ENCODE measurements at regions not wholly inside any gene's neighbourhood (a gene's known extent, or its start where the extent isn't known, plus 50 kb on each side); places are given as distances from the start of the nearest gene placed in this dataset.

- ChIA-PET POLR2A (no interaction called here), CTCF (no interaction called here)
- H3K36me3 Mint-ChIP-seq (ENCODE audit: low read depth), result peaks cover 2% of the 10 kb centered on the region
- no peak overlapping the region for H3K27ac Mint-ChIP-seq
- no peak overlapping the region for H3K4me3 Mint-ChIP-seq
- H3K4me1 Mint-ChIP-seq, result no peaks in the 10 kb centered on the region
- H3K27me3 Mint-ChIP-seq, result no peaks in the 10 kb centered on the region
- peaks cover 21% of the 10 kb centered on the region for H3K9me3 Mint-ChIP-seq
- no peak for DNase-seq
Measured at GRCh38 chr12:34387711-34388635, 365.7 kb downstream of the ALG10 start.

GRCh38 chr12:34388636-34389377 is 366.5 kb downstream of the ALG10 start:
- peaks cover 2% of the 10 kb centered on the region for H3K36me3 Mint-ChIP-seq (ENCODE audit: low read depth)
- POLR2A ChIA-PET, result no interaction called here
- no peaks in the 10 kb centered on the region for H3K27me3 Mint-ChIP-seq
- no peak overlapping the region for H3K4me3 Mint-ChIP-seq
- CTCF ChIA-PET, result no interaction called here
- H3K4me1 Mint-ChIP-seq, result no peaks in the 10 kb centered on the region
- no peak for DNase-seq
- H3K9me3 Mint-ChIP-seq, result peaks cover 21% of the 10 kb centered on the region
- no peak overlapping the region for H3K27ac Mint-ChIP-seq

GRCh38 chr12:34389378-34390170 is 367.3 kb downstream of the ALG10 start:
- Mint-ChIP-seq H3K27me3 (no peaks in the 10 kb centered on the region), H3K4me1 (no peaks in the 10 kb centered on the region), H3K36me3 (ENCODE audit: low read depth) (peaks cover 2% of the 10 kb centered on the region), H3K4me3 (no peak overlapping the region), H3K9me3 (peaks cover 21% of the 10 kb centered on the region), H3K27ac (no peak overlapping the region)
- ChIA-PET POLR2A (no interaction called here), CTCF (no interaction called here)
- DNase-seq, result no peak

- H3K4me3 Mint-ChIP-seq, result no peak overlapping the region
- DNase-seq, result no peak
- H3K9me3 Mint-ChIP-seq, result peaks cover 21% of the 10 kb centered on the region
- no peaks in the 10 kb centered on the region for H3K4me1 Mint-ChIP-seq
- H3K27me3 Mint-ChIP-seq, result no peaks in the 10 kb centered on the region
- ChIA-PET CTCF (no interaction called here), POLR2A (no interaction called here)
- H3K27ac Mint-ChIP-seq, result no peak overlapping the region
- H3K36me3 Mint-ChIP-seq (ENCODE audit: low read depth), result peaks cover 2% of the 10 kb centered on the region
Measured at GRCh38 chr12:34390171-34390841, 368.0 kb downstream of the ALG10 start.

GRCh38 chr12:34390846-34391700 is 368.8 kb downstream of the ALG10 start:
- CTCF ChIA-PET, result no interaction called here
- DNase-seq, result no peak
- POLR2A ChIA-PET, result no interaction called here
- Mint-ChIP-seq H3K36me3 (ENCODE audit: low read depth) (peaks cover 2% of the 10 kb centered on the region), H3K27ac (no peak overlapping the region), H3K4me1 (no peaks in the 10 kb centered on the region), H3K27me3 (no peaks in the 10 kb centered on the region), H3K4me3 (no peak overlapping the region), H3K9me3 (peaks cover 18% of the 10 kb centered on the region)

GRCh38 chr12:34391771-34392581 is 369.7 kb downstream of the ALG10 start:
- Mint-ChIP-seq H3K27me3 (no peaks in the 10 kb centered on the region), H3K36me3 (ENCODE audit: low read depth) (peaks cover 2% of the 10 kb centered on the region), H3K9me3 (peaks cover 18% of the 10 kb centered on the region), H3K4me1 (no peaks in the 10 kb centered on the region), H3K4me3 (no peak overlapping the region), H3K27ac (no peak overlapping the region)
- DNase-seq, result no peak
- CTCF ChIA-PET, result no interaction called here
- POLR2A ChIA-PET, result no interaction called here

GRCh38 chr12:34392741-34393085 is 370.4 kb downstream of the ALG10 start:
- DNase-seq, result no peak
- H3K4me1 Mint-ChIP-seq, result no peaks in the 10 kb centered on the region
- ChIA-PET CTCF (no interaction called here), POLR2A (no interaction called here)
- H3K27ac Mint-ChIP-seq, result no peak overlapping the region
- H3K4me3 Mint-ChIP-seq, result no peak overlapping the region
- H3K27me3 Mint-ChIP-seq, result no peaks in the 10 kb centered on the region
- peaks cover 2% of the 10 kb centered on the region for H3K36me3 Mint-ChIP-seq (ENCODE audit: low read depth)
- peaks cover 16% of the 10 kb centered on the region for H3K9me3 Mint-ChIP-seq

GRCh38 chr12:34393086-34393820 is 371.0 kb downstream of the ALG10 start:
- no peaks in the 10 kb centered on the region for H3K4me1 Mint-ChIP-seq
- peaks cover 11% of the 10 kb centered on the region for H3K9me3 Mint-ChIP-seq
- POLR2A ChIA-PET, result no interaction called here
- no peak overlapping the region for H3K27ac Mint-ChIP-seq
- no peak for DNase-seq
- peaks cover 2% of the 10 kb centered on the region for H3K36me3 Mint-ChIP-seq (ENCODE audit: low read depth)
- no peaks in the 10 kb centered on the region for H3K27me3 Mint-ChIP-seq
- H3K4me3 Mint-ChIP-seq, result no peak overlapping the region
- CTCF ChIA-PET, result no interaction called here

GRCh38 chr12:34393821-34394150 is 371.5 kb downstream of the ALG10 start:
- Mint-ChIP-seq H3K9me3 (peaks cover 9% of the 10 kb centered on the region), H3K27ac (no peak overlapping the region), H3K36me3 (ENCODE audit: low read depth) (peaks cover 2% of the 10 kb centered on the region), H3K4me3 (no peak overlapping the region), H3K4me1 (no peaks in the 10 kb centered on the region), H3K27me3 (no peaks in the 10 kb centered on the region)
- DNase-seq, result no peak
- POLR2A ChIA-PET, result no interaction called here
- CTCF ChIA-PET, result no interaction called here

GRCh38 chr12:34394211-34395055 is 372.1 kb downstream of the ALG10 start:
- no peaks in the 10 kb centered on the region for H3K4me1 Mint-ChIP-seq
- ChIA-PET POLR2A (no interaction called here), CTCF (no interaction called here)
- H3K9me3 Mint-ChIP-seq, result peaks cover 10% of the 10 kb centered on the region
- DNase-seq, result no peak
- no peaks in the 10 kb centered on the region for H3K27me3 Mint-ChIP-seq
- H3K36me3 Mint-ChIP-seq (ENCODE audit: low read depth), result peaks cover 2% of the 10 kb centered on the region
- no peak overlapping the region for H3K27ac Mint-ChIP-seq
- no peak overlapping the region for H3K4me3 Mint-ChIP-seq
